AML-193 (cell line): ENCODE measurements at regions not wholly inside any gene's neighbourhood (a gene's known extent, or its start where the extent isn't known, plus 50 kb on each side); places are given as distances from the start of the nearest gene placed in this dataset.

Source experiments
- DNase-seq, 2 experiments: peaks; one replicate each; lab custom pipeline; 2025; lab: John Stamatoyannopoulos, UW

DNA sequence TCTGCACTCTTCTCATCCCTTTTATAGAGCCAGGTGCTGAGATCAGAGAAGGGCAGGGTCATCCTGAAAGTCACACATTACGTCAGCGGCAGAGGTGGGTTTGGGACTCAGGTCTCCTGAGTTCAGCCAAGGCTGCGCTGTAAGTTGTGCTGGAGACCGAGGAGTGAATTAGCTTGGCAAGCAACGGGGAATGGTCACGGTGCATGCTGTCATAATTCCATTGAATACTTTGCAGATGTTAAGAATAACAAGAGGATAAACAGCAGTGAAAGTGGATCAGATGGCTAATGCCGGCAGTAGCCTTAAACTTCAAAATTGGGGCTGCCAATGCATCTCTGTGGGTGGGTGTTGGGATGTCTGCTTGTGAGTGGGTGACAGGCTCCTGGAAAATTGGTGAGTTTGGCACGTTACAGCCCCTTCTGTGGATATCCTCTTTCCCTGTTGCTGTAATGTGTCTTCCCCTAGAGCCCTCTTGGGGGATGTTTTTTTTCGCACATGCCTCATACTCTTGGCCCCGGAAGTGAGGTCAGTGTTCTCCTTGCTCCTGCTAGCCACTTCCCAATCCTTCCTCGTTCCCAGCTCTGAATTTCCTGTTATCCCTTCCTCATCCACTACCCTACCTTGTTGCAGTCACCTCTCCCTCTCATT, 287.1 kb upstream of the SRRM4 start:
- DNase-seq, result no peak

DNA sequence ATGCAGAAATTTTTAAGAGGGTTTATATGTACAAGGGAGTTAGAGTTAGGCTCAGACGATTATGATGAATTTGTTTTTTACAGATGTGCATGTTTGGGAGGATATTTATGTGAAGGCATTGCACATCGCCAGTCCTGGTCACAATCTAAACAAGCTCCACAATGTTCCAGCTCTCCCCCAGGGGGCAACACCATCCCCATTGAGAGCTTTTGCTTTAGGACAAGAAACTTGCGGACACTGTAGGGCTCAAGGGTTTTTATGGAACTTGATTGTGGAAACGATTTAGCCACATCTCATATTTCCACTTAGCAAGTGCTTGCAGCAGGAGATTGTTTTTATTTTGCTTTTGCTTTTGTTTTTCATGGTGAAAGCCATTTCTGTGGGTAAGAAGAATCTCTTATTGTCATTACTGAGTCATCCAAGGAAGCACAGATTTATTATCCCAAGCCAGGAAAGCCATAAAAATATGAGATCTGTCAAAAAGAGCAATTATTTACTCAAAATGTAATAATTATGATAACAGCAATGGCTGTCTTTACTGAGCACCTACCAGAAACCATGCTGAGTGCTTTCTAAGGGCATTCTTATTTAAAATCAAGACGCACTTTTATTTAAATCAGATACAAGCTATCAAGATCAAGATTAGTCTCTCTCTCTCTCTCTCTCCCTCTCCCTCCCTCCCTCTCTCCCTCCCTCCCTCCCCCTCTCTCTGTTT, 276.7 kb upstream of the SRRM4 start:
- DNase-seq, result no peak

DNA sequence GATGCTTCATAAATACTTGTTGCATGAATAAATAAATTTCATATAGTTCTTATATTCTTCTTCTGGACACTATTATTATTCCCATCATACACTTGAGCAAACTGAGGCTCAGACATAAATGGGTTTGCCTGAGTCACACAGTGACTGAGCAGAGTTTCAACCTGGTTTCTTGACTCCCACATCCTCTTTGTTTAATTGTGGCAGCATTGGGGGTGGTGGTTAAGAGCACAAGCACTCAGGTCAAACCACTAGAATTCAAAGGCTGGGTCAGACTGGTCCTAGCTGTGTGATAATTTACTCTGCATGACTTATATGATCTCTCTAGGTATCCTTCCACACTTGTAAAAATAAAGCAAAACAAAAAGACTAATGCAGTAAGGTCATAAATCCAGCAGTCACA, 274.9 kb upstream of the SRRM4 start:
- no peak for DNase-seq

DNA sequence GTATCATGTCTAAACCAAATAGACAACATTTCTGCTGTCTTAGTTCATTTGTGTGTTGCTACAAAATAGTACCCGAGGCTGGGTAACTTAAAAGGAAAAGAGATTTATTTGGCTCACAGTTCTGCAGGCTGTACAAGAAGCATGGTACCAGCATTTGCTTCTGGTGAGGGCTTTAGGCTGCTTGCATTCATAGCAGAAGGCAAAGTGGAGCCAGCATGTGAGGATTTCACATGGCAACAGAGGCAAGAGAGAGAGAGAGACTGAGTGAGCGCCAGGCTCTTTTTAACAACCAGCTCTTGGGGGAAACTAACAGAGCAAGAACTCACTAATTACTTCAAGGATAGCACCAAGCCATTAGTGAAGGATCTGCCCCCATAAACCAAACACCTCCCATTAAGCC, 271.4 kb upstream of the SRRM4 start:
- DNase-seq, result no peak

DNA sequence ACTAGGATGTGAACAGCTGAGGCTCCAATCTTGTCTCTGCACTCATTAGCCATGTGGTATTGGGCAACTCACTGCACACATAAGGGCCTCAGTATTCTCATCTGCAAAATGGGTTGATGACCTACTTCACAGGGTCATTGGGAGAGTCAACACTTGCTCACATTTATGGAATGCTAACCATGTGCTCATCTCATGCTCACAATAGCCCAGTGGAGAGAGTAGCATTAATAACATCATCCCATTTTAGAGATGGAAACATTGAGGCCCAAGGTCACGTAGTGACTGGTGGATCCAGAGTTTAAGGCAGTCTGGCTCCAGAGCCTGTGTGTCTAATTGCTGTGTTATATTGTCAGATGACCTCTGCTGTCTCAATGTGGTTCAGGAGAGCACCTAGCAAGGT, 270.2 kb upstream of the SRRM4 start:
- DNase-seq, result no peak

DNA sequence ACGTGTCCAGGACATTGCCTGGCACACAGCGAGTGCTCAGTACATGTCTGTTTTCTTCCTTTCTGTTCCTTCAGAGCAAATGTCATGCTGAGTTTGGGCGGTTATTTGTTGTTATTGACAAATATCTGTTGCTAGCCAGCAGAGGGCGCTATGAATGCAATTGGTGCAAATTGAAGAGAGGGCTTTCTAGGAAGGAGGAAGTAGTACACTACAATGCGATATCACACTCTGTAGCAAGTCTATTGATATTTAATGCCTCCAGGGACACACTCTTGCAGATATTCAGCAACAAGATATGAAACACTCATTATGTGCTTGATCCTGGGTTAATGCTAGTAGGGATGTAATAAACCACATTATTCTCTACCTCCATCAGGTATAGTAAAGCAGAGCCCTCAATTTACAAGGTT, 267.3 kb upstream of the SRRM4 start:
- DNase-seq, result peak; percentile 62 to 63

DNA sequence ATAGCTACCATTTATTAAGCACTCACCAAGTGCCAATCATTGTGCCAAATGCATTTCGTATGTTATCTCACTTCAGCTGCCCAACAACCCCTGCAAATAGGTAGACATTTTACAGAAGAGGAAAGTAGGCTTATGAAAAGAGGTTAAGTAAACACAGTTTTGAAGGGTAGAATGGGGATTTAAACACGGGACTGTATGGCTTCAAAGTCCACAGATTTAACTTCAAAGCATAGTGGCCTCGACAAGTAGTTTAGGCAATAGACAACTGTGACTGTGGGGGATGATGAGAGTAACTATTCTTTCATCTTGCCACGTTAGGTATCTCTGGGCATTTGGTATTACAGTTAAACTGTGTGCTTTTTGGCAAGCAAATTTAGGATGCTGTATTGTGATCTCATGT, 266.8 kb upstream of the SRRM4 start:
- no peak for DNase-seq

DNA sequence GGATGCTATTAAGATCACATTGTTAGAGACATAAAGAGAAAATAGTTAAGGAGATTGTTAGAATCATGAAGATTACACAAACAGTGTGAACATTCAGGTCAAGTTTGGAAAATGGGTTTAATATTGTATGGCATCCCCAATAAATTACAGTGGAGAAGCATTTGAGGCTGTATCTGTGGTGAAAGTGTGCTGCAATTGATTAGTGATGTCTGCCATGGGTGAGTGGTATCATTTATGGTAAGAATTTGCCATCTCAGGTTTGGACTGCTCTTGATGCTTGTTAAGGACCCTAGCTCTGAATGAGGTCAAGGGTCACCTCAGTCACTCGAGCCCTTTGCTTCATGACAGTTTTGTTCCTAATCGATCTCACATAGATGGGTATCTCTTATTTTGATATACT, 265.7 kb upstream of the SRRM4 start:
- no peak for DNase-seq

DNA sequence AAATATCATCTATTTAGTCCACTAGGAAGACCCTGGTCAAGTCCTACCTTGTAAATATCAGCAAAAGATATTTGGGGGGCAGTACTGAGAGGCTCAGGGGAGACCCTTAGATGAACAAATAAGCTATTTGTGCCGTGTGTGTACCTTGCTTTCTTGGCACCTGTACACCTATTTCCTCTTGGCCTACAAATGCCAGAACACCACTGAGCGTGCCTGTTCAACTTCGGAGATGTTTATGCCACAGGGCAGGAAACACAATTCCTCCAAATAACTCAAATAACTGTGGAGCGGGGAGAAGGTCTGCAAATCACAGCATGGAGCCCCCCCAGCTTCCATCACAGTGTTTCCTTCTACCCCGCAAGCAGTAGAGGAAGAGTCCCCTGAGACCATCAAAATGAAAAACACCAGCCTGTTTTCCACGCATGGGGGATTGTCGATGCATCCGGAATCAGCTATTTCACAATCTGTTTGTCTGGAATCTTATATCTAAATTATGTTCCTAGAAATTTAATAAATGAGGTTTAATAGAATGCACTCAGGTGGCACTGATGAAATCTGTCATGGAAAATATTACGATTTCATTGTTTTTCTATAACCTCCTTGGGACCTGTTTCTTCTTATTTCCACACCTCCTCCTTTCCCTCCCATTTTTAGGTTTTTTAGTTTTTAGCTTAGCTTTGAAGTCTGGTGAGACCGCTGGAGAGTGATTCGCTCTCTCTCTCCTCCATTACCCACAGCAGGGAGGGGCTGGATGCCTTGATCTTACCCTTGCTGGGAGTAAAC, 254.0 kb upstream of the SRRM4 start:
- no peak for DNase-seq

DNA sequence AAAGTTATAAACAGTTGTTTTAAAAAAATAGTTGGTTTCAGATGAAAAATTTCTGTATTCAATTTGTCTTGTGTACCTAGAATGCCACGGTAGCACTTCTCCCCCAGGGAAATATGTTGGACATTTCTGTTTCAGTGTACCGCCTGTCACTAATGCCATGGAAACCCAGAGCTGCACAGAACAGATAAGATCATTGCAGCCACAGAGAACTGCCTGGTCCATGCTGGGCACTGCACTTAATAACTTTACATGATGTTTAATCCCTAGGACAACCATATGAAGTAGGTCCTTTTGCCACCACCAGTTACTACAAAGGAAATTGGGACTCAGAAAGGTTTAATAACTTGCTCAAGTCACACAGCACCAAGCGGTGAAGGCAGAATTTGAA, 253.4 kb upstream of the SRRM4 start:
- no peak for DNase-seq

DNA sequence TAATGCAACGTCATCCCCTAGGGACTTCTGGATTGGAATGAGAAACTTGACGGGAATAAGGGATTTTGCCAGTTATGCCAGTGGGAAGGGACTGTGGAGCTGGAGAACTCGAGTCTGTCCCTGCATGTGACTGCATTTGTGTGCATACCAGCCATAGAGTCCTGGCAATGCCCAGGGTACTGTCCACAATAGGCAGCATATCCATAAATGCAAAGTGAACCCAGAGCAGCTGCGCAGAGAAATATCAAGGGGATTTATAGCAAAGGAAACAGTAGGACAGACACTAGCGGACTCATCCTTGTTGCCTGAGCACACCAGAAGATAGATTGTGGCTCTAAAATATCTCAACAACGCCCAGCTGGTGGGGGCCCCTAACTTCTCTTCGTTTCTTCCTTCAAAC, 247.1 kb upstream of the SRRM4 start:
- DNase-seq, result no peak

DNA sequence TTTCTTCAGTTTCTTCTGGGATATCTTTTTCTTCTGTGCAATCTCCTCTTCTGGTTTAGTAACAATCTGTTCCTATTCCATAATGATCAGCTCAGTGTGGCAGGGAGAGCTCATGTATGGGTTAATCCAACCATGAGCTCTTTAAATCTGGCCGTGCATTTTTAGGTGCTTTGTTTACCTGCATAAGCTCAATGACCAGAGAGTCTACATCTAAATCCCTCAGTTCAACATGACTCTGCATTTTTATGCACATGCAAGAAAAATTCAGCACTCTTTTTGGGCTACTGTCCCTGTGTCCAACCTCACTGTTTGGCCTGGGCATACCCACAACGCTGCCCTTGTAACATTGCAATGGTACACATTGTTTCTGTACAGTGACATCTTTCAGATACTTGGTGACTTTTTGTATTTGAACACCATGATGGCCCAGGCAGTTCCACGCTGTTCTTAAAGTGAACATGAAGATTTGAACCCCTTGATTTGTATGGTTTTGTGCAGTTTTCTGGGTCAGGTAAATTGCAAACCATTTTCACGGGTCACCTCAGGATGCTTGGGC, 243.3 kb upstream of the SRRM4 start:
- no peak for DNase-seq

DNA sequence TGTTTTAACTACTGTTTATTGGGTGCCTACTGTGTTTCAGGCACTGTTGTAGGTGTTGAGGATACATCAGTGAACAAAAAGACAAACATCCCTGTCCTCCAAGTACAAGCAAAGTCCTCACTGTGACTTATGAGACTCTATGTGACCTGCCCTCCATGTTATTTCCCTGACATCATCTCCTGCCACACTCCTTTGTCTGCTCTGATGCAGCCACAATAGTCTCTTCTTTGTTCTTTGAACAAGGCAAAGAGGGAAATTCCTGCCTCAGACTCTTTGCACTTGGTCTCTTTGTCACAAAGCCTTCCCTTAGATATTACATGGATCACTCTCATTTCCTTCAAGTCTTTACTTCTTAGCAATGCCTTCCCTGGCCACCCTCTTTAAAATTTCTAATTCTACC, 240.1 kb upstream of the SRRM4 start:
- DNase-seq, result no peak

DNA sequence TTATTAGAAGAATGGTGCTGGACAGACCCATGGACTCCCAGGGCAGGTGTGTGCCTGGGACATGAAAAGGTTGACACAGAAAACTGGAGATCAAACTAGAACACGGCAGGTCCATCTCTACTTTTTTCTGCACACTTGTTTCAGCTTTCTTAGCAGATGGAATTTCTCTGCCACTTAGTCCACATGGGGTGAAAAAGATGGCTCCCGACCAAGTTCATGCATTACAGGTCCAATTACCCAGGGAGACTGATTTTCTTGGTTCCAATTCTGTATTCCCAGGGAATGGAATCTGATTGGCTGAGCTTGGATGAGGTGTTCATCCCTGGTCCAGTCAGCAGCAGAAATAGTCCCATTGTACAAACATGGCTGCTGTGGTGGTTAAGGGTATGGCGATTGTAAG, 238.9 kb upstream of the SRRM4 start:
- no peak for DNase-seq

DNA sequence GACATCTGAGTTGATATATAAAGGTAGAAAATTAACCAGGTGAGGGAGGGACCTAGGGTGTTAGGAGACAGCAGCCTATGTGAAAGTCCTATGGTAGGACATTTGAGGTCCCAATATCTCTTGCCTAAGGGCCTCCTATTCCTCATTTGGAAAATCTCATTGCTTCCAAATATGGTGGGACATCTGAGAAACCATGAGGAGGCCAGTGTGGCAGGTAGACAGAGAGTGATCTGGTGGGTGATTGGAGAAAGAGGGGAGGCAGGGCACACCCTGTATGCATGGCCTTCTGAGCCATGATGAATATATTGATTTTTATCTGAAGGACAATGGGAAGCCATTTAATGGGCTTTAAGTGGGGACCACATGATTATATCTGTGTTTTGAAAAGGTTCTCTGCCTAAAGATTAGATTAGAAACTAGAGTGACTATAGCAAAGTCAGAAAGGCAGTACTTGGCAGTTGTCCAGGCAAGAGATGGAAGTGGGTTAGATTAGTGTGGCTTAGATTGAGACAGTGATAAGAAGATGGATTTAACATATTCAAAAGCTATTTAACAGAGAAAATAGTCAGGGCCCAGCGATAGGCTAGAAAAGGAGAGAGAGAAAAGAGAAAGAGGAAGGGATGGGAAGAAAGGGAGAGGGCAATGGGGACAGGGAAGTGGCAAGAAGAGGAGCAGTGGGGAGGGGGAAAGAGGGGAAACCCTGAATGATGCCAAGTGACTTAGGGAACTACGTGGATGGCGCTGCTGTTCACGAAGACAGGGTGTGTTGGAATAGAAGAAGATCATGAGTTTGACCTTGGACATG, 237.2 kb upstream of the SRRM4 start:
- DNase-seq, result no peak

DNA sequence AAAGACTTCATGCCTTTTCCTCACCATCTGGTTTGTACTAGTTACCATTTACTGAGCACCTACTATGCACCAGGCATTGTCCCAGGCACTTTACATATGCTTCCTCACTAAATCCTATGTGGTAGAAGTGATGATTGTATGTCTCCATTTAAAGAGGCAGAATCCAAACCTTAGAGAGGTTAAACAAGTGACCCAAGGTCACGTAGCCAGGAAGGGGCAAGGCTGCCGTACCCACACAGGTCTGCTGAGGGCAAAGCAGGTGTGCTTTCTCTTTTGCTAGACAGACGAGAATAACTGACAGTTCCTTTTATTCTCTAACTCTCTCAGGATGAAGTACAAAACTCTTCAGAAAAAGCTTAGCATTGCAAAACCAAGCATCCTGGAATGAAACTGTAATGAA, 235.2 kb upstream of the SRRM4 start:
- no peak for DNase-seq

DNA sequence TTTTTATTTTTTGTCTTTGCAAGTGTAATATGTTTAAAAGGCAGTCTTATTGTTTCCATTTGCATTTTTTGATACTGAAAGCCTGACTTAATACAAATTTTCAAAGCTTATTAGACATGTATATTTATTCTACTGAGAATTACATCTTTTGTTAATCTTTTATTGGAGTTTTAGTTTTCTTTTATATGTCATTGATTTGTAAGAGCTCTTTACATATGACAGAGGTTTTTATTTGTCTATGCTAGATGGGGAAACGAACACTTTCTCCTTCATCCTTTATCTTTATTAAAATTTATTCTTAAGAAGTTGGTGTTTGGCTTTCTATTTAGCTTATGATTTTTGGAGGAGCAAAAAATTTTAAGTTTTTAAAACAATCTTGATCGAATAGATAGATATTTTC, 234.4 kb upstream of the SRRM4 start:
- no peak for DNase-seq

DNA sequence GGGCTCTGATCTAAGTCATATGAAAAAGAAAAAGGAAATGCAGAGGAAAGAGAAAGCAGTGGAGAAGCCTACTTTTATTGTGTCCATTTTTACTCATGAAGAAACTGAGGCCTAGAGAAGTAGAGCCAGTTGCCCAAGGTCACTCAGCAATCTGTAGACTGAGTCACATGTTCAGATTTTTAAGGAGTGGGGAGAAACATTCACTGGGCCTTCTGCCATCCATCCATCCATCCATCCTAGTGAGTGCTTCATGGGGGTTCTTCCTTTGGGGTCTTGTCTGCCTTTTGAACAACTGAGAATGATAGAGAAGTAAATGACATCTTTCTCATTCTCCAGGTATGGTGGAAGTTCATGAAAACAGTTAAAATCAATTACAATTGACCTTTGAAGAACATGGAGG, 233.6 kb upstream of the SRRM4 start:
- no peak for DNase-seq

DNA sequence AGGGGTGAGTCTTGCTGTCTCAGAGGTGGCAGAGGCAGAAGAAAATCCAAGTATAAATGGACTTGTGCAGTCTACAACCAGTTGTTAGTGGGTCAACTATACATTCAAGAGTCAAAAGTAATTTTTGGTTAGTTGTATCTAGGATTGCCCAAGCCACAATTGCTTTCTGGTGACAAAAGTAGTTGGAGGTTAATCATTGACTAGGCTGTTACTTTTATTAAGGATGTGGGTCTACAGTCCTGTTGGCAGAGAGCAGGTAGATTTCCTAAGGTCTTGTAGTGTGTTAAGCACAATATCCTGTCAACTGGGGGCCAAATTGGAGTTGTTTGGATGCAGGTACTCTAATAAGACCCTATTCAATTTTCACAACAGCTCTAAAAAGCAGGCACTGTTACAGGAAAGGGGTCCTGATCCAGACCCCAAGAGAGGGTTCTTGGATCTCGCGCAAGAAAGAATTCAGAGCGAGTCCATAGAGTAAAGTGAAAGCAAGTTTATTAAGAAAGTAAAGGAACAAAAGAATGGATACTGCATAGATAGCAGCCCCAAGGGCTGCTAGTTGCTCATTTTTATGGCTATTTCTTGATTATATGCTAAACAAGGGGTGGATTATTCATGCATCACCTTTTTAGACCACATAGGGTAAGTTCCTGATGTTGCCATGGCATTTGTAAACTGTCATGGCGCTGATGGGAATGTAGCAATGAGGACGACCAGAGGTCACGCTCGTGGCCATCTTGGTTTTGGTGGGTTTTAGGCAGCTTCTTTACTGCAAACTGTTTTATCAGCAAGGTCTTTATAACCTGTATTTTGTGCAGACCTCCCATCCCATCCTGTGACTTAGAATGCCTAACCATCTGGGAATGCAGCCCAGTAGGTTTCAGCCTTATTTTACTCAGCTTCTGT, 232.6 kb upstream of the SRRM4 start:
- DNase-seq, result no peak

DNA sequence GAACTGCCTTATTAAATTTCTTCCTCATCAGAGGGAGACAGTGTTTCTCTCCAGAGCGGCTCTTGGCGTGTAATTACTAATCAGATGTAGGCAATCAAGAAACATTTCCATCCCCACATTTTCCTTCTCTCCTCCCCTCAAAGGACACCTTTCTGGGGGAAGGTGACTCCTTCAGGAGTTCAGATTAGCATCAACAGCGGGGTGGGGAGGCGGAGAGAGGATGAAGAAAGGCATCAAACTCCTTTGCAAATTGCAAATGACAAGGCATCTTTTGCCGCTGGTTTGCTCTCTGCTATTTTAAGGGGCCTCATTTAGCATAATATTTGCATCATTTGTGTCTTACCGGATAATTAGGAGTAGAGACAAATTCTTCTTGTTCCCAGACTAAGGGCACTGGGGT, 231.7 kb upstream of the SRRM4 start:
- no peak for DNase-seq

DNA sequence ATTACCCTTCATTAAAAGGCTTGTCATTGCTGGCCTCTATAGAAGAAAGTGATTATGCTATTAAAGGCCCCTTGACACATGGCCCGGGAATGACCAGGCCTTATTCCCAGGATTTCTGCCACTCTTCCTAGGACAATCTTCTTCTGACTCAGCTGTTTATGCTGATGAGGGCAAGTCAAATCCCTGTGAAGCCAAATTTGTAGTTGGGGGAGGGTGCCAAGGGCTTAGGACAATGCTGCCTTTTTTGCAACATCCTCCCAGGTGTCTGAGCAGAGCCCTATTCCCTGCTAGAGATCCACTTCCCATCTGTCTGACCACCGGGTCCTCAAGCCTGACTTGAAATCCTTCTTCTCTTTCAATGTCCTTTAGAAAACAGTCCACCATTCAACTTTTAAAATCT, 230.7 kb upstream of the SRRM4 start:
- no peak for DNase-seq
